Liver (tissue), 8 donors: ENCODE measurements at regions not wholly inside any gene's neighbourhood (a gene's known extent, or its start where the extent isn't known, plus 50 kb on each side); places are given as distances from the start of the nearest gene placed in this dataset.

ENCODE experiments used
- DNase-seq: peaks from one replicate; pipeline ENCODE4 v3.0.0-alpha.2; 2017; ENCODE audit warnings: low spot score
- H3K27ac ChIP-seq, 2 donors: one replicate each; pipeline ENCODE4 v1.7.0; 2013; ENCODE audit warnings: inconsistent platforms in 2 of 2, low read length in 2 of 2, control low read depth in 1 of 2, low read depth in 1 of 2, mild to moderate bottlenecking in 1 of 2
- H3K27me3 ChIP-seq, 4 donors: one replicate each; pipeline versions ENCODE4 v1.6.1 to v1.7.0; 2013; ENCODE audit warnings: low read length in 3 of 4, inconsistent platforms in 1 of 4, mild to moderate bottlenecking in 1 of 4, moderate library complexity in 1 of 4; ENCODE audit not compliant: control insufficient read depth in 4 of 4, insufficient read depth in 4 of 4
- H3K36me3 ChIP-seq, 4 donors: one replicate each; pipeline versions ENCODE4 v1.6.1 to v1.7.0; 2013; ENCODE audit warnings: low read length in 3 of 4, mild to moderate bottlenecking in 3 of 4, low read depth in 1 of 4, moderate library complexity in 1 of 4; ENCODE audit not compliant: control insufficient read depth in 4 of 4, insufficient read depth in 3 of 4
- H3K4me1 ChIP-seq, 4 donors: one replicate each; pipeline versions ENCODE4 v1.6.1 to v1.7.0; 2013; ENCODE audit warnings: low read length in 3 of 4, mild to moderate bottlenecking in 3 of 4, moderate library complexity in 1 of 4; ENCODE audit not compliant: control insufficient read depth in 4 of 4, insufficient read depth in 4 of 4
- H3K4me3 ChIP-seq, 3 donors: one replicate each; pipeline versions ENCODE4 v1.6.1 to v1.7.0; 2013; ENCODE audit warnings: low read length in 3 of 3, control low read depth in 1 of 3, low read depth in 1 of 3, mild to moderate bottlenecking in 1 of 3
- H3K9ac ChIP-seq, 2 donors: one replicate each; pipeline ENCODE4 v1.7.0; 2013; ENCODE audit warnings: low read length in 2 of 2, mild to moderate bottlenecking in 2 of 2, moderate library complexity in 2 of 2, control low read depth in 1 of 2, low read depth in 1 of 2
- H3K9me3 ChIP-seq, 4 donors: one replicate each; pipeline versions ENCODE4 v1.6.1 to v1.7.0; 2013; ENCODE audit warnings: low read length in 3 of 4; ENCODE audit not compliant: control insufficient read depth in 4 of 4
- ATF3 ChIP-seq: IDR thresholded peaks from 2 replicates; pipeline ENCODE4 v1.6.1; 2016; ENCODE audit warnings: antibody characterized with exemption
- CTCF ChIP-seq: fragments of 150-350 bp; IDR thresholded peaks from 2 replicates; pipeline ENCODE4 v1.5.1; 2017; ENCODE audit warnings: improper control_type of control experiment, low read depth, low read length; ENCODE audit not compliant: missing input control
- EGR1 ChIP-seq, 2 donors: IDR thresholded peaks; 2 replicates each; pipeline ENCODE4 v1.6.1; 2016 to 2018; ENCODE audit warnings: antibody characterized with exemption in 2 of 2, low read depth in 2 of 2
- FOXA1 ChIP-seq: IDR thresholded peaks from 2 replicates; pipeline ENCODE4 v1.6.1; 2016; ENCODE audit warnings: antibody characterized with exemption
- FOXA2 ChIP-seq: IDR thresholded peaks from 2 replicates; pipeline ENCODE4 v1.6.1; 2016; ENCODE audit warnings: antibody characterized with exemption
- GABPA ChIP-seq, 2 donors: IDR thresholded peaks in 1 of 2; conservative IDR thresholded peaks in 1 of 2; 2 replicates each; pipeline ENCODE4 v1.6.1; 2016; ENCODE audit warnings: antibody characterized with exemption in 2 of 2, mild to moderate bottlenecking in 1 of 2, moderate library complexity in 1 of 2
- HNF4G ChIP-seq: IDR thresholded peaks from 2 replicates; pipeline ENCODE4 v1.6.1; 2016; ENCODE audit warnings: antibody characterized with exemption
- JUND ChIP-seq, 2 donors: IDR thresholded peaks; 2 replicates each; pipeline ENCODE4 v1.6.1; 2016; ENCODE audit warnings: antibody characterized with exemption in 2 of 2
- MAX ChIP-seq: IDR thresholded peaks from 2 replicates; pipeline ENCODE4 v1.6.1; 2016; ENCODE audit warnings: antibody characterized with exemption
- NR2F2 ChIP-seq: IDR thresholded peaks from 2 replicates; pipeline ENCODE4 v1.6.1; 2016; ENCODE audit warnings: antibody characterized with exemption
- RAD21 ChIP-seq, 2 donors: IDR thresholded peaks; 2 replicates each; pipeline ENCODE4 v1.6.1; 2016; ENCODE audit warnings: antibody characterized with exemption in 2 of 2, mild to moderate bottlenecking in 2 of 2
- REST ChIP-seq: IDR thresholded peaks from 2 replicates; pipeline ENCODE4 v1.6.1; 2016; ENCODE audit warnings: antibody characterized with exemption, mild to moderate bottlenecking
- RXRA ChIP-seq, 2 donors: IDR thresholded peaks; 2 replicates each; pipeline ENCODE4 v1.6.1; 2017 to 2018; ENCODE audit warnings: antibody characterized with exemption in 2 of 2, mild to moderate bottlenecking in 1 of 2
- SP1 ChIP-seq: IDR thresholded peaks from 2 replicates; pipeline ENCODE4 v1.6.1; 2018; ENCODE audit warnings: antibody characterized with exemption, mild to moderate bottlenecking
- TAF1 ChIP-seq: conservative IDR thresholded peaks from 2 replicates; pipeline ENCODE4 v1.6.1; 2016; ENCODE audit warnings: antibody characterized with exemption, mild to moderate bottlenecking
- YY1 ChIP-seq: IDR thresholded peaks from 2 replicates; pipeline ENCODE4 v1.6.1; 2016; ENCODE audit warnings: antibody characterized with exemption, mild to moderate bottlenecking
- WGBS: extraction: QIAGEN DNeasy Blood & Tissue Kit; methylation state at CpG from one replicate; pipeline ENCODE4 v1.1.7; 2013; 5-methylcytosine and 5-hydroxymethylcytosine counted together
- donor health status: healthy.
- donor health status: healthy.
- donor health status: healthy.
- donor health status: healthy.
- donor health status: healthy.

- TF ChIP-seq REST (no peak), RXRA (IDR thresholded peaks at IDR 0.05) (no peak), FOXA1 (no peak)
These were observed 710.5 kb downstream of the TLR4 start (continued) for GRCh38 chr9:118414676-118415075.

GRCh38 chr9:118418887-118419565 is 714.8 kb downstream of the TLR4 start:
- Histone ChIP-seq H3K27ac (no peak overlapping the region), H3K4me3 (no peak overlapping the region), H3K36me3 (no peaks in the 10 kb centered on the region), H3K9ac (no peak overlapping the region), H3K9me3 (no peaks in the 10 kb centered on the region), H3K27me3 (peaks cover 0 to 3% (median 0%) of the 10 kb centered on the region in 4 donors), H3K4me1 (no peaks in the 10 kb centered on the region)
- no peak for DNase-seq
- WGBS: 74% methylated on average over 2 of the region's 2 CpGs
- TF ChIP-seq REST (no peak), FOXA1 (no peak), GABPA (IDR thresholded peaks at IDR 0.05 in 1 of 2, conservative IDR thresholded peaks at IDR 0.05 in 1 of 2) (no peak), JUND (IDR thresholded peaks at IDR 0.05) (no peak)

- H3K27me3 ChIP-seq: peaks cover 0 to 3% (median 0%) of the 10 kb centered on the region in 4 donors
- no peaks in the 10 kb centered on the region for H3K9me3 ChIP-seq
- DNase-seq: no peak
- H3K4me3 ChIP-seq: no peak overlapping the region
- no peak overlapping the region for H3K9ac ChIP-seq
- 82% methylated on average over 1 of the region's 1 CpG for whole genome bisulfite sequencing
- no peak overlapping the region for H3K27ac ChIP-seq
- no peaks in the 10 kb centered on the region for H3K4me1 ChIP-seq
- no peaks in the 10 kb centered on the region for H3K36me3 ChIP-seq
- TF ChIP-seq JUND (IDR thresholded peaks at IDR 0.05) (no peak), ATF3 (no peak), RAD21 (IDR thresholded peaks at IDR 0.05) (no peak), NR2F2 (no peak), HNF4G (no peak), SP1 (no peak), FOXA1 (no peak), FOXA2 (no peak), EGR1 (IDR thresholded peaks at IDR 0.05; ENCODE audit: low read depth in 2 of 2) (no peak), TAF1 (no peak), REST (no peak), YY1 (no peak), CTCF (no peak), MAX (no peak), GABPA (IDR thresholded peaks at IDR 0.05 in 1 of 2, conservative IDR thresholded peaks at IDR 0.05 in 1 of 2) (no peak)
These were observed 715.5 kb downstream of the TLR4 start for GRCh38 chr9:118419676-118420075.
